ENCODE measurements at regions not wholly inside any gene's neighbourhood (a gene's known extent, or its start where the extent isn't known, plus 50 kb on each side); places are given as distances from the start of the nearest gene placed in this dataset.

GRCh38 chr2:57798346-57798745, 248.3 kb upstream of the VRK2 start:
- Histone ChIP-seq H3K4me3 (ENCODE audit: low read length in 3 of 3) (no peak overlapping the region), H3K9me3 (ENCODE audit: control insufficient read depth in 3 of 3, low read length in 3 of 3) (peaks cover 0 to 4% (median 3%) of the 10 kb centered on the region in 3 donors), H3K27ac (ENCODE audit: low read depth, low read length) (no peak overlapping the region), H3K36me3 (ENCODE audit: control insufficient read depth in 3 of 3, insufficient read depth in 3 of 3, low read length in 3 of 3) (no peaks in the 10 kb centered on the region), H3K27me3 (ENCODE audit: control insufficient read depth in 3 of 3, insufficient read depth in 3 of 3, low read length in 3 of 3) (no peaks in the 10 kb centered on the region), H3K9ac (ENCODE audit: low read depth in 1 of 3, low read length in 3 of 3) (no peak overlapping the region), H3K4me1 (ENCODE audit: control insufficient read depth in 3 of 3, insufficient read depth in 3 of 3, low read length in 3 of 3) (no peaks in the 10 kb centered on the region)

DNA sequence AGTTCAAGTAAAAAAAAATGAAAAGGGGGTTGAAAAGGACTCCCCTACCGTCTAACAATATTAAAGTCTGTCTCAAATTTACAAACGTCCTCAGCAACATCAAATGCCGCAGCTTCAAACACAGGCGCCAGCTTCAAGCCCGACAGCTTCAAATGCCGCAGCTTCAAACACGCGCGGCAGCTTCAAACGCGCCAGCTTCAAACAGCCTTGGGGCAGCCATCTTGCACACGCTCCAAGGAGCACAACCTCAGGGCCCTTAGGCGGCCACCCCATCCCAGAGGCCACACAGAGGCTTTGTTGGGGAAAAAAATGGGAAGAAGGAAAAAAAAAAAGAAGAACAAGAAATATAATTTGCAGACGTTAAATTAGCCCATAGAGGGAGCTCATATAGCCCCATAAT, 244.4 kb upstream of the VRK2 start:
- no peaks in the 10 kb centered on the region for H3K36me3 ChIP-seq (ENCODE audit: control insufficient read depth in 3 of 3, insufficient read depth in 3 of 3, low read length in 3 of 3)
- no peak overlapping the region for H3K4me3 ChIP-seq (ENCODE audit: low read length in 3 of 3)
- no peak overlapping the region for H3K27ac ChIP-seq (ENCODE audit: low read depth, low read length)
- H3K4me1 ChIP-seq (ENCODE audit: control insufficient read depth in 3 of 3, insufficient read depth in 3 of 3, low read length in 3 of 3), result no peaks in the 10 kb centered on the region
- H3K27me3 ChIP-seq (ENCODE audit: control insufficient read depth in 3 of 3, insufficient read depth in 3 of 3, low read length in 3 of 3), result no peaks in the 10 kb centered on the region
- no peak overlapping the region for H3K9ac ChIP-seq (ENCODE audit: low read depth in 1 of 3, low read length in 3 of 3)
- H3K9me3 ChIP-seq (ENCODE audit: control insufficient read depth in 3 of 3, low read length in 3 of 3), result peaks cover 0 to 4% (median 3%) of the 10 kb centered on the region in 3 donors

DNA sequence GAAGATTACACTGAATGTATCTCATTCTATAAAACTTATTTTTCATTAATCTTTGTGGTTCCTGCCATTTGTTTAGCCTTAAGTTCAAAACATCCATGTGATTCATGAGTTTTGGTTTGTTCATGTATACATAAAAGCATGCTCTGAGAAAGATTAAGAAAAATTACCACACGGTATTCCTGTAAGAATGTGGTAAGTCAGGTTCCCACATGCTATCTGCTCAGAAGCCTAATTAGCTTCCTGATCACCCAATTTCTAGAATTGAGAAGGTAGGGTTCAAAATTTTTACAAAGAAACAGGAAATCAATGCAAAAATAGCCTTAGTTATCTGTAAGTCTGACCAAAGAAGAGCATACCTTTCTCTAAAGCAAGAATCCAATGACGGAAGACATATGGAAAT, 241.6 kb upstream of the VRK2 start:
- Histone ChIP-seq H3K9me3 (ENCODE audit: control insufficient read depth in 3 of 3, low read length in 3 of 3) (no peaks in the 10 kb centered on the region), H3K9ac (ENCODE audit: low read depth in 1 of 3, low read length in 3 of 3) (no peak overlapping the region), H3K4me1 (ENCODE audit: control insufficient read depth in 3 of 3, insufficient read depth in 3 of 3, low read length in 3 of 3) (no peaks in the 10 kb centered on the region), H3K27me3 (ENCODE audit: control insufficient read depth in 3 of 3, insufficient read depth in 3 of 3, low read length in 3 of 3) (no peaks in the 10 kb centered on the region), H3K4me3 (ENCODE audit: low read length in 3 of 3) (no peak overlapping the region), H3K27ac (ENCODE audit: low read depth, low read length) (no peak overlapping the region), H3K36me3 (ENCODE audit: control insufficient read depth in 3 of 3, insufficient read depth in 3 of 3, low read length in 3 of 3) (no peaks in the 10 kb centered on the region)

DNA sequence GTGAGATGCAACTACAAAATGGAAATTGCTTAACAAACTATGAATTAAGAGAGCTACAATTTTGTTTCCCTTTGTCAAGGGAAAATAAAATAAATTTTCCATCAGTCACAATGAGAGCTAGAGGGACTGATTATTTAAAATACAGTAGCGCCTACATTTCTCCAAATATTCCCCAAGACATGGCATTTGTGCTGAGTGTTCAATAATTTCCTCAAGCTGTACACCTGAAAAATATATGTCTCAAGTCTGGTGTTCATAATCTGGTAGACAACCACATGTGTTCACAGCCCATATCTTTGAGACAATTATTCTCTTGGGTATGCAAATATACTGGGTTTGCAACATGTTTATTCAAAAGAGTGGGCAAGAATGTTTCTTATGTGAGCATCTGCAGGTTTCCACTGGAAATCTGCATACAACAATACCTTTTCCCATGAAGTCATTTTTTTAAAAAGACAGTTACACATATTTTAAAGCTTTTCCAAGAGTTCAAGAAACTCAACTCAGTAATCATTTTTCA, 240.1 kb upstream of the VRK2 start:
- Histone ChIP-seq H3K27ac (ENCODE audit: low read depth, low read length) (no peak overlapping the region), H3K9ac (ENCODE audit: low read depth in 1 of 3, low read length in 3 of 3) (no peak overlapping the region), H3K4me3 (ENCODE audit: low read length in 3 of 3) (no peak overlapping the region), H3K27me3 (ENCODE audit: control insufficient read depth in 3 of 3, insufficient read depth in 3 of 3, low read length in 3 of 3) (no peaks in the 10 kb centered on the region), H3K9me3 (ENCODE audit: control insufficient read depth in 3 of 3, low read length in 3 of 3) (no peaks in the 10 kb centered on the region), H3K4me1 (ENCODE audit: control insufficient read depth in 3 of 3, insufficient read depth in 3 of 3, low read length in 3 of 3) (no peaks in the 10 kb centered on the region), H3K36me3 (ENCODE audit: control insufficient read depth in 3 of 3, insufficient read depth in 3 of 3, low read length in 3 of 3) (no peaks in the 10 kb centered on the region)

GRCh38 chr2:57809230-57809629, 237.4 kb upstream of the VRK2 start:
- no peaks in the 10 kb centered on the region for H3K9me3 ChIP-seq (ENCODE audit: control insufficient read depth in 3 of 3, low read length in 3 of 3)
- H3K4me3 ChIP-seq (ENCODE audit: low read length in 3 of 3), result no peak overlapping the region

GRCh38 chr2:57821088-57821487, 225.5 kb upstream of the VRK2 start:
- H3K27ac ChIP-seq (ENCODE audit: low read depth, low read length), result no peak overlapping the region
- H3K36me3 ChIP-seq (ENCODE audit: control insufficient read depth in 3 of 3, insufficient read depth in 3 of 3, low read length in 3 of 3), result no peaks in the 10 kb centered on the region
- no peak overlapping the region for H3K4me3 ChIP-seq (ENCODE audit: low read length in 3 of 3)
- no peaks in the 10 kb centered on the region for H3K27me3 ChIP-seq (ENCODE audit: control insufficient read depth in 3 of 3, insufficient read depth in 3 of 3, low read length in 3 of 3)
- no peak overlapping the region for H3K9ac ChIP-seq (ENCODE audit: low read depth in 1 of 3, low read length in 3 of 3)
- H3K4me1 ChIP-seq (ENCODE audit: control insufficient read depth in 3 of 3, insufficient read depth in 3 of 3, low read length in 3 of 3), result no peaks in the 10 kb centered on the region
- H3K9me3 ChIP-seq (ENCODE audit: control insufficient read depth in 3 of 3, low read length in 3 of 3), result no peaks in the 10 kb centered on the region

More at GRCh38 chr2:57809230-57809629, 237.4 kb upstream of the VRK2 start:
- no peak overlapping the region for H3K27ac ChIP-seq (ENCODE audit: low read depth, low read length)
- H3K4me1 ChIP-seq (ENCODE audit: control insufficient read depth in 3 of 3, insufficient read depth in 3 of 3, low read length in 3 of 3), result no peaks in the 10 kb centered on the region
- H3K9ac ChIP-seq (ENCODE audit: low read depth in 1 of 3, low read length in 3 of 3), result no peak overlapping the region
- no peaks in the 10 kb centered on the region for H3K36me3 ChIP-seq (ENCODE audit: control insufficient read depth in 3 of 3, insufficient read depth in 3 of 3, low read length in 3 of 3)
- H3K27me3 ChIP-seq (ENCODE audit: control insufficient read depth in 3 of 3, insufficient read depth in 3 of 3, low read length in 3 of 3), result no peaks in the 10 kb centered on the region

GRCh38 chr2:57828221-57828620, 218.4 kb upstream of the VRK2 start:
- Histone ChIP-seq H3K4me3 (ENCODE audit: low read length in 3 of 3) (no peak overlapping the region), H3K4me1 (ENCODE audit: control insufficient read depth in 3 of 3, insufficient read depth in 3 of 3, low read length in 3 of 3) (no peaks in the 10 kb centered on the region), H3K9me3 (ENCODE audit: control insufficient read depth in 3 of 3, low read length in 3 of 3) (peaks cover 0 to 4% (median 3%) of the 10 kb centered on the region in 3 donors), H3K9ac (ENCODE audit: low read depth in 1 of 3, low read length in 3 of 3) (no peak overlapping the region), H3K27ac (ENCODE audit: low read depth, low read length) (no peak overlapping the region), H3K27me3 (ENCODE audit: control insufficient read depth in 3 of 3, insufficient read depth in 3 of 3, low read length in 3 of 3) (no peaks in the 10 kb centered on the region), H3K36me3 (ENCODE audit: control insufficient read depth in 3 of 3, insufficient read depth in 3 of 3, low read length in 3 of 3) (no peaks in the 10 kb centered on the region)

DNA sequence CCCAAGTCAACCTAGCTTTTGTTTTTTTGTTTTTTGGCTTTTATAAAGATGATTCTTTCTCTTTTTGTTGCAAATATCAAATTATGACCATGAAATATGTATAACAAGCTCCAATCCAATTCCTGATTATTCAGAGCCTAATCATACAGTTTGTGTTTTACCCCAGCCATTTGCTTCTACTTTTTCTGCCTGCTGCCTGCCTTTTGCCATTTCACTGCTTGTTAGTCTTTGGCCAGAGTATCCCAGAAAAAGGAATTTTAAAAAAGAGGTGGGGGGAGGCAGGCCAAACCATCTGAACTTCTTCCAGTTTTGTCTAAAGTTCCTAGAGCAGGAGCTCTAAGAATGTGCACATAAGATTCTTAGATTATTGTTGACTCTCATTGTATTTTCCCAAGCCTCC, 211.9 kb upstream of the VRK2 start:
- Histone ChIP-seq H3K4me1 (ENCODE audit: control insufficient read depth in 3 of 3, insufficient read depth in 3 of 3, low read length in 3 of 3) (no peaks in the 10 kb centered on the region), H3K27ac (ENCODE audit: low read depth, low read length) (no peak overlapping the region), H3K9ac (ENCODE audit: low read depth in 1 of 3, low read length in 3 of 3) (no peak overlapping the region), H3K9me3 (ENCODE audit: control insufficient read depth in 3 of 3, low read length in 3 of 3) (no peaks in the 10 kb centered on the region), H3K36me3 (ENCODE audit: control insufficient read depth in 3 of 3, insufficient read depth in 3 of 3, low read length in 3 of 3) (no peaks in the 10 kb centered on the region), H3K4me3 (ENCODE audit: low read length in 3 of 3) (no peak overlapping the region), H3K27me3 (ENCODE audit: control insufficient read depth in 3 of 3, insufficient read depth in 3 of 3, low read length in 3 of 3) (no peaks in the 10 kb centered on the region)

GRCh38 chr2:57842531-57842930, 204.1 kb upstream of the VRK2 start:
- Histone ChIP-seq H3K27me3 (ENCODE audit: control insufficient read depth in 3 of 3, insufficient read depth in 3 of 3, low read length in 3 of 3) (no peaks in the 10 kb centered on the region), H3K36me3 (ENCODE audit: control insufficient read depth in 3 of 3, insufficient read depth in 3 of 3, low read length in 3 of 3) (no peaks in the 10 kb centered on the region), H3K4me1 (ENCODE audit: control insufficient read depth in 3 of 3, insufficient read depth in 3 of 3, low read length in 3 of 3) (no peaks in the 10 kb centered on the region), H3K4me3 (ENCODE audit: low read length in 3 of 3) (no peak overlapping the region), H3K27ac (ENCODE audit: low read depth, low read length) (no peak overlapping the region), H3K9ac (ENCODE audit: low read depth in 1 of 3, low read length in 3 of 3) (no peak overlapping the region), H3K9me3 (ENCODE audit: control insufficient read depth in 3 of 3, low read length in 3 of 3) (no peaks in the 10 kb centered on the region)

GRCh38 chr2:57843158-57843557, 203.4 kb upstream of the VRK2 start:
- no peaks in the 10 kb centered on the region for H3K4me1 ChIP-seq (ENCODE audit: control insufficient read depth in 3 of 3, insufficient read depth in 3 of 3, low read length in 3 of 3)
- no peaks in the 10 kb centered on the region for H3K36me3 ChIP-seq (ENCODE audit: control insufficient read depth in 3 of 3, insufficient read depth in 3 of 3, low read length in 3 of 3)
- no peaks in the 10 kb centered on the region for H3K27me3 ChIP-seq (ENCODE audit: control insufficient read depth in 3 of 3, insufficient read depth in 3 of 3, low read length in 3 of 3)
- H3K9me3 ChIP-seq (ENCODE audit: control insufficient read depth in 3 of 3, low read length in 3 of 3), result no peaks in the 10 kb centered on the region
- no peak overlapping the region for H3K9ac ChIP-seq (ENCODE audit: low read depth in 1 of 3, low read length in 3 of 3)
- H3K4me3 ChIP-seq (ENCODE audit: low read length in 3 of 3), result no peak overlapping the region
- no peak overlapping the region for H3K27ac ChIP-seq (ENCODE audit: low read depth, low read length)

DNA sequence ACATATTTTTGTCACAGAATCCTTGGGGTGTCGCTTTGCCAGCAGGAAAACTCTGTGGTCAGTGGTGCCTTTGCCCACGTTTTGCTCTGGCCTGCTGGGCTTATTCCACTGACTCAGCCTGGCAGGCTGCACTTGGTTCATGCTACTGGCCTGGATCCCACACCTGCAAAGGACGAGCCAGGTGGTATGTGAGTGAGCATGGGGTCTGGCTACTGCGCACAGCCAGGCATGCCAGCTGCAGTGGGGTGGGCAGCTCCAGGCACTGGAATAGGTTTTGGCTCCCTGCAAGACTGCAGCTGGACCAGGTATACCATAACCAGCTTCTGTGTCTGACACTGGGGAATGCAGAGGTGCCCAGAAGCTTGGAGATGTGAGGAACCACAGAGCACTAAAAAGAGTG, 197.9 kb upstream of the VRK2 start:
- Histone ChIP-seq H3K36me3 (ENCODE audit: control insufficient read depth in 3 of 3, insufficient read depth in 3 of 3, low read length in 3 of 3) (no peaks in the 10 kb centered on the region), H3K9ac (ENCODE audit: low read depth in 1 of 3, low read length in 3 of 3) (no peak overlapping the region), H3K9me3 (ENCODE audit: control insufficient read depth in 3 of 3, low read length in 3 of 3) (no peaks in the 10 kb centered on the region)

More for the DNA sequence above, 197.9 kb upstream of the VRK2 start:
- Histone ChIP-seq H3K27ac (ENCODE audit: low read depth, low read length) (no peak overlapping the region), H3K4me1 (ENCODE audit: control insufficient read depth in 3 of 3, insufficient read depth in 3 of 3, low read length in 3 of 3) (no peaks in the 10 kb centered on the region), H3K4me3 (ENCODE audit: low read length in 3 of 3) (no peak overlapping the region), H3K27me3 (ENCODE audit: control insufficient read depth in 3 of 3, insufficient read depth in 3 of 3, low read length in 3 of 3) (no peaks in the 10 kb centered on the region)
